ENCODE measurements at regions not wholly inside any gene's neighbourhood (a gene's known extent, or its start where the extent isn't known, plus 50 kb on each side); places are given as distances from the start of the nearest gene placed in this dataset.

- no peak overlapping the region for H3K27ac ChIP-seq (ENCODE audit: low read depth in 2 of 2, low read length in 2 of 2)
- FAIRE-seq, result no peak
- H3K27me3 ChIP-seq (ENCODE audit: control insufficient read depth, insufficient read depth, low read length), result no peaks in the 10 kb centered on the region
- TF ChIP-seq, protein P1, sequence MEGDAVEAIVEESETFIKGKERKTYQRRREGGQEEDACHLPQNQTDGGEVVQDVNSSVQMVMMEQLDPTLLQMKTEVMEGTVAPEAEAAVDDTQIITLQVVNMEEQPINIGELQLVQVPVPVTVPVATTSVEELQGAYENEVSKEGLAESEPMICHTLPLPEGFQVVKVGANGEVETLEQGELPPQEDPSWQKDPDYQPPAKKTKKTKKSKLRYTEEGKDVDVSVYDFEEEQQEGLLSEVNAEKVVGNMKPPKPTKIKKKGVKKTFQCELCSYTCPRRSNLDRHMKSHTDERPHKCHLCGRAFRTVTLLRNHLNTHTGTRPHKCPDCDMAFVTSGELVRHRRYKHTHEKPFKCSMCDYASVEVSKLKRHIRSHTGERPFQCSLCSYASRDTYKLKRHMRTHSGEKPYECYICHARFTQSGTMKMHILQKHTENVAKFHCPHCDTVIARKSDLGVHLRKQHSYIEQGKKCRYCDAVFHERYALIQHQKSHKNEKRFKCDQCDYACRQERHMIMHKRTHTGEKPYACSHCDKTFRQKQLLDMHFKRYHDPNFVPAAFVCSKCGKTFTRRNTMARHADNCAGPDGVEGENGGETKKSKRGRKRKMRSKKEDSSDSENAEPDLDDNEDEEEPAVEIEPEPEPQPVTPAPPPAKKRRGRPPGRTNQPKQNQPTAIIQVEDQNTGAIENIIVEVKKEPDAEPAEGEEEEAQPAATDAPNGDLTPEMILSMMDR (IDR thresholded peaks at IDR 0.05; ENCODE audit: borderline replicate concordance, extremely low read depth, insufficient read depth), result no peak
- H3K9ac ChIP-seq (ENCODE audit: low read length in 3 of 3), result no peak overlapping the region
- intact Hi-C loops (cut with DNase I), result no loop called here
- DNase-seq, result no peak
- no peaks in the 10 kb centered on the region for H3K4me1 ChIP-seq (ENCODE audit: control insufficient read depth in 2 of 3, insufficient read depth in 2 of 3, low read depth in 1 of 3, low read length in 3 of 3)
- no peaks in the 10 kb centered on the region for H3K36me3 ChIP-seq (ENCODE audit: control insufficient read depth in 2 of 3, insufficient read depth in 3 of 3, low read length in 3 of 3)
- H3K4me3 ChIP-seq (ENCODE audit: low read length in 3 of 3), result no peak overlapping the region
- H3K9me3 ChIP-seq (ENCODE audit: control insufficient read depth in 2 of 3, insufficient read depth in 1 of 3, low read length in 3 of 3), result peaks cover 0 to 3% (median 0%) of the 10 kb centered on the region in 3 donors
These were observed 70.0 kb upstream of the KCNJ15 start for GRCh38 chr21:38186661-38187270.

GRCh38 chr21:38188037-38188436 is 68.8 kb upstream of the KCNJ15 start:
- Histone ChIP-seq H3K36me3 (ENCODE audit: control insufficient read depth in 2 of 3, insufficient read depth in 3 of 3, low read length in 3 of 3) (no peaks in the 10 kb centered on the region), H3K4me3 (ENCODE audit: low read length in 3 of 3) (no peak overlapping the region), H3K9ac (ENCODE audit: low read length in 3 of 3) (no peak overlapping the region), H3K9me3 (ENCODE audit: control insufficient read depth in 2 of 3, insufficient read depth in 1 of 3, low read length in 3 of 3) (peaks cover 0 to 3% (median 0%) of the 10 kb centered on the region in 3 donors), H3K27me3 (ENCODE audit: control insufficient read depth, insufficient read depth, low read length) (no peaks in the 10 kb centered on the region), H3K27ac (ENCODE audit: low read depth in 2 of 2, low read length in 2 of 2) (no peak overlapping the region), H3K4me1 (ENCODE audit: control insufficient read depth in 2 of 3, insufficient read depth in 2 of 3, low read depth in 1 of 3, low read length in 3 of 3) (no peaks in the 10 kb centered on the region)
- TF ChIP-seq, protein P1 (IDR thresholded peaks at IDR 0.05; ENCODE audit: borderline replicate concordance, extremely low read depth, insufficient read depth), result no peak
- intact Hi-C loops (cut with DNase I), result no loop called here
- FAIRE-seq, result no peak
- no peak for DNase-seq

DNA sequence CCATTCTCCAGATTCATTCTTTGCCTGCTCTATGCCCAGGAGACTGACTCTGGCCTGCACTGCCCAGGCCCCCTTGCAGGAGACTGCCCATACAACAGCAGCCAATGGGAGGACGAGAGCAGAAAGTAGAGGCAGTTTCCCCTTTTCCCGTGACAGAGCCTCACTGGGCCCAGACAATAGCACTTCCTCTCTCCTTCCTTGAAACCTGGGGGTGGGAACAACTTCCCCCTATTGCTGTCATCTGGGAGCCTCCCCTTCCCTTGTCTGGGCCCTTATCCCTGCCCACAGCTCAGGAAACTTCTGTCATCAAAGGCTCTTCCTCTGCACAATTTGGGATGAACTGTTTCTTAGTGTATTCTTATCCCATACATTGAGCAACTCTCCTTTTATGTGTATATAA is 60.8 kb upstream of the KCNJ15 start:
- Histone ChIP-seq H3K9me3 (ENCODE audit: control insufficient read depth in 2 of 3, insufficient read depth in 1 of 3, low read length in 3 of 3) (peaks cover 0 to 3% (median 0%) of the 10 kb centered on the region in 3 donors), H3K9ac (ENCODE audit: low read length in 3 of 3) (no peak overlapping the region), H3K4me3 (ENCODE audit: low read length in 3 of 3) (no peak overlapping the region), H3K36me3 (ENCODE audit: control insufficient read depth in 2 of 3, insufficient read depth in 3 of 3, low read length in 3 of 3) (no peaks in the 10 kb centered on the region), H3K4me1 (ENCODE audit: control insufficient read depth in 2 of 3, insufficient read depth in 2 of 3, low read depth in 1 of 3, low read length in 3 of 3) (no peaks in the 10 kb centered on the region), H3K27me3 (ENCODE audit: control insufficient read depth, insufficient read depth, low read length) (no peaks in the 10 kb centered on the region), H3K27ac (ENCODE audit: low read depth in 2 of 2, low read length in 2 of 2) (no peak overlapping the region)
- TF ChIP-seq, protein P1 (IDR thresholded peaks at IDR 0.05; ENCODE audit: borderline replicate concordance, extremely low read depth, insufficient read depth), result no peak
- no peak for FAIRE-seq
- no peak for DNase-seq
- intact Hi-C loops (cut with DNase I), result no loop called here

- TF ChIP-seq, protein P1 (IDR thresholded peaks at IDR 0.05; ENCODE audit: borderline replicate concordance, extremely low read depth, insufficient read depth), result no peak
- no peaks in the 10 kb centered on the region for H3K36me3 ChIP-seq (ENCODE audit: control insufficient read depth in 2 of 3, insufficient read depth in 3 of 3, low read length in 3 of 3)
- no peak overlapping the region for H3K9ac ChIP-seq (ENCODE audit: low read length in 3 of 3)
- H3K9me3 ChIP-seq (ENCODE audit: control insufficient read depth in 2 of 3, insufficient read depth in 1 of 3, low read length in 3 of 3), result no peaks in the 10 kb centered on the region
- H3K4me3 ChIP-seq (ENCODE audit: low read length in 3 of 3), result no peak overlapping the region
- H3K27me3 ChIP-seq (ENCODE audit: control insufficient read depth, insufficient read depth, low read length), result no peaks in the 10 kb centered on the region
- H3K27ac ChIP-seq (ENCODE audit: low read depth in 2 of 2, low read length in 2 of 2), result no peak overlapping the region
- H3K4me1 ChIP-seq (ENCODE audit: control insufficient read depth in 2 of 3, insufficient read depth in 2 of 3, low read depth in 1 of 3, low read length in 3 of 3), result no peaks in the 10 kb centered on the region
- intact Hi-C loops (cut with DNase I), result no loop called here
- DNase-seq (no peak), FAIRE-seq (no peak)
These were observed 54.0 kb upstream of the KCNJ15 start for GRCh38 chr21:38202811-38203210.
